K562 (cell line): ENCODE measurements at regions not wholly inside any gene's neighbourhood (a gene's known extent, or its start where the extent isn't known, plus 50 kb on each side); places are given as distances from the start of the nearest gene placed in this dataset.

Experiments used
- ATAC-seq: fragments of 200-7000 bp; cut with Tn5 transposase; 3 replicates; pipeline ENCODE4 v1.9.1; 2020; ENCODE audit warnings: moderate library complexity
- BruUV-seq: library from RNA; stranded (reverse); fragments of 400-500 nt; replicated peaks from 2 replicates; lab custom pipeline; 2021; lab: Mats Ljungman, UMichigan
- CTCF ChIA-PET: fragments of 300-600 bp; formaldehyde crosslinking; extraction: SDS; loops from one replicate; lab custom pipeline; 2021; ENCODE audit warnings: low intra/inter-chr PET ratio; lab: Yijun Ruan, JAX
- POLR2A ChIA-PET: fragments of 300-600, 350-650 bp; sonication (Branson Sonifier 250); formaldehyde crosslinking; extraction: SDS; loops from one replicate; lab custom pipeline; 2021; ENCODE audit warnings: antibody characterized with exemption, inconsistent platforms; lab: Yijun Ruan, JAX
- DNase-seq, 4 experiments: peaks; one replicate each; pipeline versions ENCODE4 v3.0.0 to v3.0.0-alpha.2; 2011 to 2018; ENCODE audit warnings: low spot score in 3 of 4, mixed read lengths in 3 of 4; ENCODE audit errors: extremely low read depth in 1 of 4
- FAIRE-seq: peaks from 2 replicates; lab custom pipeline; 2011; peaks lifted over from hg19 to GRCh38; lab: Jason Lieb, UNC
- H2AFZ ChIP-seq: 2 replicates; pipeline ENCODE4 v1.6.0; 2011; ENCODE audit warnings: low read depth, low read length, control low read depth, inconsistent platforms
- H3K27ac ChIP-seq: fragments of 200-600 bp; 3 replicates; pipeline ENCODE4 v1.8.0; 2011; ENCODE audit warnings: low read depth, mild to moderate bottlenecking, control low read depth, inconsistent platforms, low read length, moderate library complexity, mixed read lengths; ENCODE audit errors: extremely low read depth
- H3K27me3 ChIP-seq, 2 experiments: fragments of 300-600 bp in 1 of 2; 2 replicates in 1 of 2; 3 replicates in 1 of 2; pipeline versions ENCODE4 v1.6.0 to v1.8.0; 2011; ENCODE audit warnings: inconsistent platforms in 2 of 2, low read length in 2 of 2, mild to moderate bottlenecking in 1 of 2, mixed read lengths in 1 of 2, moderate library complexity in 1 of 2; ENCODE audit not compliant: control insufficient read depth in 2 of 2, insufficient read depth in 2 of 2
- H3K36me3 ChIP-seq: fragments of 300-600 bp; 3 replicates; pipeline ENCODE4 v1.8.0; 2011; ENCODE audit warnings: mild to moderate bottlenecking, low read length, inconsistent platforms; ENCODE audit not compliant: control insufficient read depth, insufficient read depth
- H3K4me1 ChIP-seq, 2 experiments: fragments of 200-600 bp in 1 of 2; replicated peaks in 1 of 2; 2 replicates in 1 of 2; 3 replicates in 1 of 2; pipeline versions ENCODE4 v1.5.1 to v1.8.0; 2011; ENCODE audit warnings: inconsistent platforms in 2 of 2, low read length in 2 of 2, mild to moderate bottlenecking in 1 of 2, mixed read lengths in 1 of 2, moderate library complexity in 1 of 2; ENCODE audit not compliant: control insufficient read depth in 2 of 2, insufficient read depth in 2 of 2
- H3K4me2 ChIP-seq: 2 replicates; pipeline ENCODE4 v1.6.1; 2011; ENCODE audit warnings: low read length, control low read depth, inconsistent platforms, mixed read lengths; ENCODE audit not compliant: insufficient read depth
- H3K4me3 ChIP-seq: fragments of 200-600 bp; sonication (generic), shearing (Covaris generic); 2 replicates; pipeline ENCODE4 v1.5.1; 2016; ENCODE audit warnings: control low read depth, inconsistent platforms
- H3K79me2 ChIP-seq: fragments of 200-600 bp; 3 replicates; pipeline ENCODE4 v1.8.0; 2011; ENCODE audit warnings: low read length, inconsistent platforms; ENCODE audit not compliant: control insufficient read depth, insufficient read depth
- H3K9ac ChIP-seq, 2 experiments: 2 replicates each; pipeline versions ENCODE4 v1.6.0 to v1.6.1; 2011; ENCODE audit warnings: low read depth in 2 of 2, low read length in 2 of 2, control low read depth in 1 of 2, inconsistent platforms in 1 of 2, mild to moderate bottlenecking in 1 of 2, mixed read lengths in 1 of 2; ENCODE audit not compliant: insufficient read depth in 1 of 2
- H3K9me1 ChIP-seq: one replicate; pipeline ENCODE4 v1.6.0; 2011; ENCODE audit warnings: inconsistent platforms, mild to moderate bottlenecking, low read length, moderate library complexity; ENCODE audit not compliant: control insufficient read depth, insufficient read depth
- H3K9me3 ChIP-seq: replicated peaks from 2 replicates; pipeline ENCODE4 v1.5.1; 2011; ENCODE audit warnings: low read depth, low read length, inconsistent platforms; ENCODE audit not compliant: control insufficient read depth, insufficient read depth
- H4K20me1 ChIP-seq: replicated peaks from 2 replicates; pipeline ENCODE4 v1.6.1; 2011; ENCODE audit warnings: low read length, inconsistent platforms, mixed read lengths; ENCODE audit not compliant: control insufficient read depth, insufficient read depth
- BMI1 ChIP-seq: fragments of 150-350 bp; IDR thresholded peaks from 2 replicates; pipeline ENCODE4 v1.6.1; 2014; ENCODE audit warnings: low read length
- ESRRA ChIP-seq: fragments of 450-650 bp; IDR thresholded peaks from 2 replicates; pipeline ENCODE4 v1.6.1; 2014; ENCODE audit warnings: low read depth, mild to moderate bottlenecking, moderate library complexity, borderline replicate concordance
- FIP1L1 ChIP-seq: fragments of 200-400 bp; formaldehyde crosslinking; IDR thresholded peaks from 2 replicates; pipeline ENCODE4 v1.6.1; 2018; ENCODE audit warnings: mild to moderate bottlenecking, low read depth, low read length; ENCODE audit not compliant: poor library complexity, severe bottlenecking
- HNRNPUL1 ChIP-seq: fragments of 200-400 bp; formaldehyde crosslinking; IDR thresholded peaks from 2 replicates; pipeline ENCODE4 v1.6.1; 2017; ENCODE audit warnings: low read length
- HOXB6 ChIP-seq: fragments of 250-450 bp; sonication (Bioruptor Pico); IDR thresholded peaks from 2 replicates; pipeline ENCODE4 v1.5.1; 2022; ENCODE audit warnings: mild to moderate bottlenecking, borderline replicate concordance
- JUNB ChIP-seq: fragments of 450-650 bp; formaldehyde crosslinking; conservative IDR thresholded peaks from 2 replicates; pipeline ENCODE4 v1.4.0; 2020; ENCODE audit warnings: mild to moderate bottlenecking
- MEF2A ChIP-seq: IDR thresholded peaks from 2 replicates; pipeline ENCODE4 v1.6.1; 2011; ENCODE audit warnings: low read depth, mild to moderate bottlenecking, low read length, moderate library complexity; ENCODE audit not compliant: control insufficient read depth
- NELFE ChIP-seq: IDR thresholded peaks from 2 replicates; pipeline ENCODE4 v1.6.1; 2011; ENCODE audit warnings: mild to moderate bottlenecking; ENCODE audit not compliant: insufficient read depth, insufficient read length
- PRPF4 ChIP-seq: fragments of 200-400 bp; formaldehyde crosslinking; IDR thresholded peaks from one replicate; pipeline ENCODE4 v1.6.1; 2017; ENCODE audit warnings: low read length, low read depth, mild to moderate bottlenecking; ENCODE audit not compliant: insufficient read depth, poor library complexity, severe bottlenecking
- SRSF9 ChIP-seq: fragments of 200-400 bp; formaldehyde crosslinking; IDR thresholded peaks from 2 replicates; pipeline ENCODE4 v1.6.1; 2017; ENCODE audit warnings: low read depth, low read length, borderline replicate concordance
- TAF9B ChIP-seq: fragments of 450-650 bp; IDR thresholded peaks from 2 replicates; pipeline ENCODE4 v1.6.1; 2018; ENCODE audit warnings: mild to moderate bottlenecking; ENCODE audit not compliant: partially characterized antibody
- TARDBP ChIP-seq: fragments of 450-650 bp; IDR thresholded peaks from 2 replicates; pipeline ENCODE4 v1.6.1; 2016
- TEAD2 ChIP-seq: fragments of 450-650 bp; IDR thresholded peaks from 2 replicates; pipeline ENCODE4 v1.6.1; 2016; ENCODE audit warnings: missing genetic modification characterization, control low read depth, missing compliant biosample characterization
- USF2 ChIP-seq: sonication (generic); formaldehyde crosslinking; IDR thresholded peaks from 2 replicates; pipeline ENCODE4 v1.5.0; 2020; ENCODE audit warnings: missing genetic modification reagents
- WHSC1 ChIP-seq: IDR thresholded peaks from one replicate; pipeline ENCODE4 v1.6.1; 2012; ENCODE audit warnings: low read length, control low read depth, inconsistent platforms
- YBX1 ChIP-seq: fragments of 450-650 bp; IDR thresholded peaks from 2 replicates; pipeline ENCODE4 v1.7.1; 2016; ENCODE audit warnings: mild to moderate bottlenecking
- ZNF197 ChIP-seq: fragments of 200-800 bp; sonication (Bioruptor generic); IDR thresholded peaks from 2 replicates; pipeline ENCODE4 v1.6.1; 2016; ENCODE audit warnings: low read depth, missing genetic modification characterization, missing compliant biosample characterization
- ZNF253 ChIP-seq: fragments of 250-450 bp; sonication (Bioruptor Pico); conservative IDR thresholded peaks from 2 replicates; pipeline ENCODE4 v1.6.1; 2021; ENCODE audit warnings: mild to moderate bottlenecking
- ZNF507 ChIP-seq: conservative IDR thresholded peaks from 2 replicates; pipeline ENCODE4 v1.6.1; 2017; ENCODE audit warnings: missing genetic modification characterization, missing compliant biosample characterization
- ZZZ3 ChIP-seq: fragments of 450-650 bp; IDR thresholded peaks from 2 replicates; pipeline ENCODE4 v1.6.1; 2016; ENCODE audit warnings: antibody characterized with exemption, mild to moderate bottlenecking, moderate library complexity
- WGBS: fragments of 100-300 bp; shearing (Covaris generic); methylation state at CpG from one replicate; pipeline ENCODE4 v1.1.6; 2016; ENCODE audit warnings: low coverage, mixed read lengths; ENCODE audit not compliant: insufficient coverage; ENCODE audit errors: missing lambda C conversion rate; 5-methylcytosine and 5-hydroxymethylcytosine counted together
- in situ Hi-C: fragments of 300-500 bp; cut with MboI; formaldehyde crosslinking; loops from 4 replicates; pipeline ENCODE4 v1.15.0; 2018; ENCODE audit warnings: inconsistent platforms, mixed read lengths
- intact Hi-C: fragments of 100-400 bp; cut with micrococcal nuclease; formaldehyde crosslinking; loops from 2 replicates; pipeline ENCODE4 v1.14.2; 2022

GRCh38 chr12:34304546-34304945 lies 282.2 kb downstream of the ALG10 start:
- ChIA-PET CTCF (no interaction called here), POLR2A (no interaction called here)
- Histone ChIP-seq H4K20me1 (no peaks in the 10 kb centered on the region), H3K4me3 (no peak overlapping the region), H3K27ac (no peak overlapping the region), H3K36me3 (no peaks in the 10 kb centered on the region), H3K9me1 (no peaks in the 10 kb centered on the region), H3K4me1 (peaks cover 0 to under 1% of the 10 kb centered on the region in 2 experiments; a peak in 2 of 5 replicates), H3K79me2 (no peaks in the 10 kb centered on the region), H3K9me3 (no peaks in the 10 kb centered on the region), H3K27me3 (peaks cover 2 to 59% of the 10 kb centered on the region in 2 experiments; a peak in 4 of 5 replicates), H2AFZ (no peak overlapping the region), H3K9ac (no peak overlapping the region), H3K4me2 (no peak overlapping the region)
- no TSS peak for BruUV-seq
- ATAC-seq (no peak), DNase-seq (no peak), FAIRE-seq (no peak)
- in situ Hi-C loops (no loop called here), intact Hi-C loops (no loop called here)
- 4% methylated on average over 9 of the region's 13 CpGs for WGBS
- TF ChIP-seq WHSC1, result no peak
- TF ChIP-seq ZNF197 (CRISPR knock-in tag), result no peak
- no peak for TF ChIP-seq FIP1L1
- TF ChIP-seq NELFE, result no peak
- no peak for TF ChIP-seq YBX1
- no peak for TF ChIP-seq ZNF507 (tag)
- no peak for TF ChIP-seq MEF2A
- TF ChIP-seq USF2 (CRISPR knock-in tag), result no peak
- TF ChIP-seq TAF9B, result no peak
- no peak for TF ChIP-seq ZNF253 (CRISPR knock-in tag)
- TF ChIP-seq TARDBP, result no peak
- TF ChIP-seq BMI1, result no peak
- no peak for TF ChIP-seq PRPF4
- no peak for TF ChIP-seq ZZZ3
- no peak for TF ChIP-seq JUNB
- TF ChIP-seq HOXB6 (CRISPR knock-in tag), result no peak
- TF ChIP-seq TEAD2 (tag), result no peak
- TF ChIP-seq SRSF9, result no peak
- no peak for TF ChIP-seq ESRRA
- no peak for TF ChIP-seq HNRNPUL1
